H1 (cell line): ENCODE measurements at regions not wholly inside any gene's neighbourhood (a gene's known extent, or its start where the extent isn't known, plus 50 kb on each side); places are given as distances from the start of the nearest gene placed in this dataset.

Source experiments
- CHD2 ChIP-seq: IDR thresholded peaks from 2 replicates; pipeline ENCODE4 v1.6.1; 2012; ENCODE audit warnings: low read length, improper control_type of control experiment
- GABPA ChIP-seq: IDR thresholded peaks from 2 replicates; pipeline ENCODE4 v1.6.1; 2011; ENCODE audit warnings: mild to moderate bottlenecking, low read length, moderate library complexity, borderline replicate concordance; ENCODE audit not compliant: insufficient read depth
- KDM1A ChIP-seq: fragments of 200-600, 300-600 bp; sonication (generic); IDR thresholded peaks from 2 replicates; pipeline ENCODE4 v1.7.1; 2016; ENCODE audit warnings: mild to moderate bottlenecking, low read length, borderline replicate concordance
- KDM5A ChIP-seq: fragments of 200-600 bp; IDR thresholded peaks from 2 replicates; pipeline ENCODE4 v1.7.1; 2012; ENCODE audit warnings: mild to moderate bottlenecking, low read length, inconsistent platforms, mixed read lengths
- POLR2A ChIP-seq, 2 experiments: IDR thresholded peaks; 1 replicate in 1 of 2; 2 replicates in 1 of 2; pipeline ENCODE4 v1.6.1; 2011; ENCODE audit warnings: low read depth in 2 of 2, low read length in 2 of 2, mild to moderate bottlenecking in 2 of 2; ENCODE audit errors: control extremely low read depth in 1 of 2
- POLR2AphosphoS5 ChIP-seq: IDR thresholded peaks from 2 replicates; pipeline ENCODE4 v1.6.1; 2011; ENCODE audit warnings: low read depth, low read length
- SIN3A ChIP-seq, 2 experiments: IDR thresholded peaks in 1 of 2; conservative IDR thresholded peaks in 1 of 2; 2 replicates each; pipeline ENCODE4 v1.6.1; 2011 to 2012; ENCODE audit warnings: low read length in 2 of 2, improper control_type of control experiment in 1 of 2, low read depth in 1 of 2, mild to moderate bottlenecking in 1 of 2
- SRF ChIP-seq: IDR thresholded peaks from 2 replicates; pipeline ENCODE4 v1.6.1; 2011; ENCODE audit warnings: mild to moderate bottlenecking, low read depth, low read length, moderate library complexity
- YY1 ChIP-seq: IDR thresholded peaks from 2 replicates; pipeline ENCODE4 v1.6.1; 2011; ENCODE audit warnings: low read depth, mild to moderate bottlenecking, low read length
- TF ChIP-seq, protein P1 (sequence below), 3 experiments: IDR thresholded peaks; 1 replicate in 2 of 3; 2 replicates in 1 of 3; pipeline versions ENCODE4 v1.5.1 to v1.6.1; 2011; ENCODE audit warnings: low read length in 3 of 3, mild to moderate bottlenecking in 3 of 3, inconsistent platforms in 2 of 3, low read depth in 1 of 3, moderate library complexity in 1 of 3; ENCODE audit not compliant: insufficient read depth in 1 of 3; ENCODE audit errors: control extremely low read depth in 1 of 3
- TF ChIP-seq, protein P2 (sequence below): IDR thresholded peaks from 2 replicates; pipeline ENCODE4 v1.6.1; 2012; ENCODE audit warnings: inconsistent platforms
- TF ChIP-seq, protein P3 (sequence below): IDR thresholded peaks from 2 replicates; pipeline ENCODE4 v1.6.1; 2011; ENCODE audit warnings: low read length, improper control_type of control experiment

DNA sequence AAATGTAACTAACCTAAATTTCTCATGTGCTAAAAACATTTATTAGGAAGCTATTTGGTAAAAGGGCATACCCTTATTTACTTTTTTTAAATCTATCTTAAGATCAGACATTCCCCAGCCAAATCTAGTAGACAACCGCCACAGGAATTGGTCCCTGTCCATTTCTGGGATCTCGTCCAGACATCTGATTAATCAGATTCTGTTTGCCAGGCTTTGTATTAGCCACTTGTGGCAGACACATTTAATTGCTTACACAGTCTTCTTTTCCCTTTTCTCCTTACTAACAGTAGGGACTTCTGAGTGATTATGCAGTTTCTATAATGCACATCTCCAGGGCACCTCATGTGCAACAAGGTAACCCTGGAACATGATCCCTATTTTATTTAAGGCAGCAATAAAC lies 449.0 kb upstream of the RGS18 start:
- TF ChIP-seq, protein P1, sequence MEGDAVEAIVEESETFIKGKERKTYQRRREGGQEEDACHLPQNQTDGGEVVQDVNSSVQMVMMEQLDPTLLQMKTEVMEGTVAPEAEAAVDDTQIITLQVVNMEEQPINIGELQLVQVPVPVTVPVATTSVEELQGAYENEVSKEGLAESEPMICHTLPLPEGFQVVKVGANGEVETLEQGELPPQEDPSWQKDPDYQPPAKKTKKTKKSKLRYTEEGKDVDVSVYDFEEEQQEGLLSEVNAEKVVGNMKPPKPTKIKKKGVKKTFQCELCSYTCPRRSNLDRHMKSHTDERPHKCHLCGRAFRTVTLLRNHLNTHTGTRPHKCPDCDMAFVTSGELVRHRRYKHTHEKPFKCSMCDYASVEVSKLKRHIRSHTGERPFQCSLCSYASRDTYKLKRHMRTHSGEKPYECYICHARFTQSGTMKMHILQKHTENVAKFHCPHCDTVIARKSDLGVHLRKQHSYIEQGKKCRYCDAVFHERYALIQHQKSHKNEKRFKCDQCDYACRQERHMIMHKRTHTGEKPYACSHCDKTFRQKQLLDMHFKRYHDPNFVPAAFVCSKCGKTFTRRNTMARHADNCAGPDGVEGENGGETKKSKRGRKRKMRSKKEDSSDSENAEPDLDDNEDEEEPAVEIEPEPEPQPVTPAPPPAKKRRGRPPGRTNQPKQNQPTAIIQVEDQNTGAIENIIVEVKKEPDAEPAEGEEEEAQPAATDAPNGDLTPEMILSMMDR (IDR thresholded peaks at IDR 0.05; ENCODE audit: control extremely low read depth in 1 of 3, insufficient read depth in 1 of 3, low read depth in 1 of 3, low read length in 3 of 3): no peak
- TF ChIP-seq POLR2A (IDR thresholded peaks at IDR 0.05; ENCODE audit: control extremely low read depth in 1 of 2, low read depth in 2 of 2, low read length in 2 of 2) (no peak), KDM1A (no peak), KDM5A (no peak), POLR2AphosphoS5 (no peak), SIN3A (conservative IDR thresholded peaks at IDR 0.05 in 1 of 2, IDR thresholded peaks at IDR 0.05 in 1 of 2; ENCODE audit: low read depth in 1 of 2, low read length in 2 of 2) (no peak), YY1 (no peak), CHD2 (no peak), SRF (no peak), GABPA (no peak)
- TF ChIP-seq, protein P2, sequence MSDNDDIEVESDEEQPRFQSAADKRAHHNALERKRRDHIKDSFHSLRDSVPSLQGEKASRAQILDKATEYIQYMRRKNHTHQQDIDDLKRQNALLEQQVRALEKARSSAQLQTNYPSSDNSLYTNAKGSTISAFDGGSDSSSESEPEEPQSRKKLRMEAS: no peak
- TF ChIP-seq, protein P3, sequence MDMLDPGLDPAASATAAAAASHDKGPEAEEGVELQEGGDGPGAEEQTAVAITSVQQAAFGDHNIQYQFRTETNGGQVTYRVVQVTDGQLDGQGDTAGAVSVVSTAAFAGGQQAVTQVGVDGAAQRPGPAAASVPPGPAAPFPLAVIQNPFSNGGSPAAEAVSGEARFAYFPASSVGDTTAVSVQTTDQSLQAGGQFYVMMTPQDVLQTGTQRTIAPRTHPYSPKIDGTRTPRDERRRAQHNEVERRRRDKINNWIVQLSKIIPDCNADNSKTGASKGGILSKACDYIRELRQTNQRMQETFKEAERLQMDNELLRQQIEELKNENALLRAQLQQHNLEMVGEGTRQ: no peak
